ENCODE measurements at regions not wholly inside any gene's neighbourhood (a gene's known extent, or its start where the extent isn't known, plus 50 kb on each side); places are given as distances from the start of the nearest gene placed in this dataset.

DNA sequence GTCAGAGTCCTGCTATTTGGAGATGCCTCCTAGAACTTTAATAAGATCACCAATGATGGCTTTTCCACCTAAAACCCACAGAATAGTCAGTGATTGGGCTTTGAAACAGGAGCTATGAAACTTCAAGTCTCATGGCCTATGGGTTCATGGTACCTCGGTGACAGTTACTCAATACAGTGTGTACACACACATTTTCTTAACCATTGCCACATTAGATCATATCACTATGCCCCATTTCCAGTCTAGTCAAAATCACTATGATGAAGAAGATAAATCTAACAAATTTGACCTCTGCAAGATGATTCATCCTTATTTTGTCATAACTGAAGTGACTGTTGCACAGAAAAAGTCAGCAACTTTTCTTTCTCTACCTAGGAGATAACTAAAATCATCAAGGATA is 86.8 kb upstream of the OR13F1 start:
- no peaks in the 10 kb centered on the region for H3K9me3 ChIP-seq (ENCODE audit: control insufficient read depth, insufficient read depth, low read length)
- Mint-ChIP-seq H3K36me3 (no peaks in the 10 kb centered on the region), H3K4me1 (no peaks in the 10 kb centered on the region), H3K4me3 (no peak overlapping the region), H3K27ac (no peak overlapping the region), H3K9me3 (peaks cover 13% of the 10 kb centered on the region in 2 donors), H3K27me3 (ENCODE audit: low read depth in 2 of 2) (no peaks in the 10 kb centered on the region)
- WGBS (ENCODE audit: insufficient coverage) = 88% methylated on average over 1 of the region's 1 CpG
- no peak overlapping the region for H3K27ac ChIP-seq (ENCODE audit: low read length)
- ATAC-seq (no peak), DNase-seq (no peak)
- no peaks in the 10 kb centered on the region for H3K27me3 ChIP-seq (ENCODE audit: control insufficient read depth, insufficient read depth, low read length)
- no peaks in the 10 kb centered on the region for H3K36me3 ChIP-seq (ENCODE audit: control insufficient read depth, insufficient read depth, low read length)
- TF ChIP-seq, protein P1, sequence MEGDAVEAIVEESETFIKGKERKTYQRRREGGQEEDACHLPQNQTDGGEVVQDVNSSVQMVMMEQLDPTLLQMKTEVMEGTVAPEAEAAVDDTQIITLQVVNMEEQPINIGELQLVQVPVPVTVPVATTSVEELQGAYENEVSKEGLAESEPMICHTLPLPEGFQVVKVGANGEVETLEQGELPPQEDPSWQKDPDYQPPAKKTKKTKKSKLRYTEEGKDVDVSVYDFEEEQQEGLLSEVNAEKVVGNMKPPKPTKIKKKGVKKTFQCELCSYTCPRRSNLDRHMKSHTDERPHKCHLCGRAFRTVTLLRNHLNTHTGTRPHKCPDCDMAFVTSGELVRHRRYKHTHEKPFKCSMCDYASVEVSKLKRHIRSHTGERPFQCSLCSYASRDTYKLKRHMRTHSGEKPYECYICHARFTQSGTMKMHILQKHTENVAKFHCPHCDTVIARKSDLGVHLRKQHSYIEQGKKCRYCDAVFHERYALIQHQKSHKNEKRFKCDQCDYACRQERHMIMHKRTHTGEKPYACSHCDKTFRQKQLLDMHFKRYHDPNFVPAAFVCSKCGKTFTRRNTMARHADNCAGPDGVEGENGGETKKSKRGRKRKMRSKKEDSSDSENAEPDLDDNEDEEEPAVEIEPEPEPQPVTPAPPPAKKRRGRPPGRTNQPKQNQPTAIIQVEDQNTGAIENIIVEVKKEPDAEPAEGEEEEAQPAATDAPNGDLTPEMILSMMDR (IDR thresholded peaks at IDR 0.05) = no peak
- no peaks in the 10 kb centered on the region for H3K4me1 ChIP-seq (ENCODE audit: control insufficient read depth, insufficient read depth, low read length)
- H3K4me3 ChIP-seq (ENCODE audit: low read length) = no peak overlapping the region
- intact Hi-C loops (cut with micrococcal nuclease) = no loop called here

DNA sequence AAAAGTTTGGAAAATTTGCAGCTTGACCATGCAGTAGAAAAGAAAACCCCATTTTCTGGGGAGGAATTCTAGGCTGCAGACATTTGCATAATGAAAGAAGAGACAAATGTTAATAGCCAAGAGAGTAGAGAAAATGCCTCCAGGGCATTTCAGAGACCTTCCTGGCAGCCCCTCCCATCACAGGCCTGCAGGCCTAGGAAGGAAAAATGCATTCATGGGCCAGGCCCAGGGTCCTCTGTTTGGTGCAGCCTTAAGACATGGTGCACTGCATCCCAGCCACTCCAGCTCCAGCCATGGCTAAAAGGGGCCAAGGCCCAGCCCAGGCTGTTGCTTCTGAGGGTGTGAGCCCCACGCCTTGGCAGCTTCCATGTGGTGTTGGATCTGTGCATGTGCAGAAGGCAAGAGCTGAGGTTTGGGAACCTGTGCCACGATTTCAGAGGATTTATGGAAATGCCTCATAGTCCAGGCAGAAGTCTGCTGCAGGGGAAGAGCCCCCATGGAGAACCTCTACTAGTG is 75.0 kb upstream of the OR13F1 start:
- Mint-ChIP-seq H3K36me3 (peaks cover 5% of the 10 kb centered on the region), H3K9me3 (peaks cover 13 to 14% of the 10 kb centered on the region in 2 donors), H3K4me3 (no peak overlapping the region), H3K4me1 (no peaks in the 10 kb centered on the region), H3K27me3 (ENCODE audit: low read depth in 2 of 2) (no peaks in the 10 kb centered on the region), H3K27ac (no peak overlapping the region)
- Histone ChIP-seq H3K27me3 (ENCODE audit: control insufficient read depth, insufficient read depth, low read length) (no peaks in the 10 kb centered on the region), H3K9me3 (ENCODE audit: control insufficient read depth, insufficient read depth, low read length) (peaks cover 5% of the 10 kb centered on the region), H3K4me3 (ENCODE audit: low read length) (no peak overlapping the region), H3K4me1 (ENCODE audit: control insufficient read depth, insufficient read depth, low read length) (no peaks in the 10 kb centered on the region), H3K36me3 (ENCODE audit: control insufficient read depth, insufficient read depth, low read length) (no peaks in the 10 kb centered on the region), H3K27ac (ENCODE audit: low read length) (no peak overlapping the region)
- intact Hi-C loops (cut with micrococcal nuclease) = no loop called here
- WGBS (ENCODE audit: insufficient coverage) = 65% methylated on average over 2 of the region's 2 CpGs
- no peak for DNase-seq
- ATAC-seq = no peak
- TF ChIP-seq, protein P1 (IDR thresholded peaks at IDR 0.05) = no peak

DNA sequence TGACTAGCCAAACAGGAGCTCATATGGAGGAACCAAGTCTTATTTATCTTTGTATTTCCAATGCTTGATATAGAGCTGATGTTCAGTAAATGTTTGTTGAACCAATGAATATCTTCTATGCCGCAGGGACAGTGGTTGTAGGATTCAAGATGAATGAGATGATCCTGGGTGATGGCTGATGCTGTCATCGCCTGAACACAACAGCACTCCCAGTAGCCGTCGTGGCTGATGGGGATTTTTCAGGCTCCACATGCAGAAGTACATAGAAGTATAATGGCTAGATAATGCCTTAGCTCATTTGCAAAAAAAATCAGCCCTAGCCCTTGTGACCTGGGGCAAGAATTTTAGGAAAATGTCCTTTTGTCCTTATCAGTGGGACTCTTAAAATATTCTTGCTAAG is 69.0 kb upstream of the OR13F1 start:
- no peak overlapping the region for H3K27ac ChIP-seq (ENCODE audit: low read length)
- no peaks in the 10 kb centered on the region for H3K4me1 ChIP-seq (ENCODE audit: control insufficient read depth, insufficient read depth, low read length)
- ATAC-seq = no peak
- H3K4me3 Mint-ChIP-seq = no peak overlapping the region
- no peaks in the 10 kb centered on the region for H3K36me3 ChIP-seq (ENCODE audit: control insufficient read depth, insufficient read depth, low read length)
- intact Hi-C loops (cut with micrococcal nuclease) = no loop called here
- H3K9me3 Mint-ChIP-seq = peaks cover 6 to 18% of the 10 kb centered on the region in 2 donors
- no peak overlapping the region for H3K27ac Mint-ChIP-seq
- H3K36me3 Mint-ChIP-seq = peaks cover 5% of the 10 kb centered on the region
- H3K9me3 ChIP-seq (ENCODE audit: control insufficient read depth, insufficient read depth, low read length) = no peaks in the 10 kb centered on the region
- DNase-seq = no peak
- WGBS (ENCODE audit: insufficient coverage) = 94% methylated on average over 4 of the region's 4 CpGs
- H3K4me3 ChIP-seq (ENCODE audit: low read length) = no peak overlapping the region
- no peaks in the 10 kb centered on the region for H3K4me1 Mint-ChIP-seq
- TF ChIP-seq, protein P1 (IDR thresholded peaks at IDR 0.05) = no peak
- H3K27me3 ChIP-seq (ENCODE audit: control insufficient read depth, insufficient read depth, low read length) = no peaks in the 10 kb centered on the region
- H3K27me3 Mint-ChIP-seq (ENCODE audit: low read depth in 2 of 2) = no peaks in the 10 kb centered on the region

DNA sequence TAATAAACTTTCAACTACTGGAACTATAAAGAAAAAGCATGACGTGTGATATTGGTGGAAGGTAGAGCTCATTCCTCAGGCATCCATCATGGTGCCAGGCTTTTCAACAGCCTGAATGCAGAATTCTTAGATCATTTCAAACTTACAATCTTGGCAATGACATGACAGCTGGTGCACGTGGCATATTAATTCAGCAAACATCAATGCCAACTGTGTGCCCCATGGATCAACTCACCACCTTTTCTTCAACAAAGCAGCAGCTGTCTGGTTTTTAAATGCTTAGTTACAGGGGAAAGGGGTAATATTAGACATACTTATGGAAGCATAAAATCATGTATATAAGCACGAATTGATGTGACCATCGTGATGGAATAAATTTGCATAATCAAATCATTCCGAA is 56.0 kb upstream of the OR13F1 start:
- H3K4me3 Mint-ChIP-seq = no peak overlapping the region
- Histone ChIP-seq H3K27me3 (ENCODE audit: control insufficient read depth, insufficient read depth, low read length) (no peaks in the 10 kb centered on the region), H3K9me3 (ENCODE audit: control insufficient read depth, insufficient read depth, low read length) (no peaks in the 10 kb centered on the region), H3K4me3 (ENCODE audit: low read length) (no peak overlapping the region), H3K4me1 (ENCODE audit: control insufficient read depth, insufficient read depth, low read length) (no peaks in the 10 kb centered on the region), H3K27ac (ENCODE audit: low read length) (no peak overlapping the region), H3K36me3 (ENCODE audit: control insufficient read depth, insufficient read depth, low read length) (no peaks in the 10 kb centered on the region)
- H3K9me3 Mint-ChIP-seq = peaks cover 5 to 7% of the 10 kb centered on the region in 2 donors
- H3K27ac Mint-ChIP-seq = no peak overlapping the region
- DNase-seq (no peak), ATAC-seq (no peak)
- intact Hi-C loops (cut with micrococcal nuclease) = no loop called here
- 77% methylated on average over 3 of the region's 5 CpGs for WGBS (ENCODE audit: insufficient coverage)
- H3K4me1 Mint-ChIP-seq = no peaks in the 10 kb centered on the region
- H3K36me3 Mint-ChIP-seq = no peaks in the 10 kb centered on the region
- TF ChIP-seq, protein P1 (IDR thresholded peaks at IDR 0.05) = no peak
- H3K27me3 Mint-ChIP-seq (ENCODE audit: low read depth in 2 of 2) = no peaks in the 10 kb centered on the region
